Loucy (cell line): ENCODE measurements at regions not wholly inside any gene's neighbourhood (a gene's known extent, or its start where the extent isn't known, plus 50 kb on each side); places are given as distances from the start of the nearest gene placed in this dataset.

ENCODE experiments used
- H2AFZ ChIP-seq: fragments of 200-600 bp; sonication (generic); 2 replicates; pipeline ENCODE4 v1.6.0; 2016; ENCODE audit warnings: antibody characterized with exemption, mild to moderate bottlenecking, low read length, moderate library complexity
- H3F3A ChIP-seq: fragments of 200-600 bp; 2 replicates; pipeline ENCODE4 v1.6.0; 2016; ENCODE audit warnings: antibody characterized with exemption, low read depth, mild to moderate bottlenecking
- H3K27me3 ChIP-seq: fragments of 200-600 bp; sonication (generic); 2 replicates; pipeline ENCODE4 v1.6.1; 2014; ENCODE audit warnings: low read length, mild to moderate bottlenecking; ENCODE audit not compliant: insufficient read depth, poor library complexity, severe bottlenecking
- H3K36me3 ChIP-seq: fragments of 200-600 bp; sonication (generic); 2 replicates; pipeline ENCODE4 v1.6.1; 2016; ENCODE audit warnings: low read length; ENCODE audit not compliant: insufficient read depth
- H3K4me1 ChIP-seq: fragments of 200-600 bp; sonication (generic); 2 replicates; pipeline ENCODE4 v1.5.1; 2014; ENCODE audit warnings: low read length, mild to moderate bottlenecking; ENCODE audit not compliant: insufficient read depth, poor library complexity, severe bottlenecking
- H3K4me2 ChIP-seq: fragments of 200-600 bp; sonication (generic); 2 replicates; pipeline ENCODE4 v1.6.0; 2014; ENCODE audit warnings: antibody characterized with exemption, low read length, low read depth, mild to moderate bottlenecking; ENCODE audit not compliant: poor library complexity, severe bottlenecking
- H3K4me3 ChIP-seq: fragments of 200-600 bp; sonication (generic); 2 replicates; pipeline ENCODE4 v1.5.1; 2014; ENCODE audit warnings: low read length, mild to moderate bottlenecking, mixed read lengths; ENCODE audit not compliant: poor library complexity, severe bottlenecking
- H3K79me2 ChIP-seq: fragments of 200-600 bp; sonication (generic); 2 replicates; pipeline ENCODE4 v1.6.1; 2014; ENCODE audit warnings: low read length; ENCODE audit not compliant: insufficient read depth
- H3K9ac ChIP-seq: fragments of 200-600 bp; sonication (generic); 2 replicates; pipeline ENCODE4 v1.6.0; 2014; ENCODE audit warnings: mild to moderate bottlenecking, low read depth, low read length, moderate library complexity; ENCODE audit not compliant: poor library complexity, severe bottlenecking
- H3K9me2 ChIP-seq: fragments of 200-600 bp; sonication (generic); replicated peaks from 2 replicates; pipeline ENCODE4 v1.6.1; 2016; ENCODE audit warnings: low read depth, low read length, mixed read lengths
- H3K9me3 ChIP-seq: fragments of 200-600 bp; sonication (generic); 2 replicates; pipeline ENCODE4 v1.6.1; 2014; ENCODE audit warnings: mild to moderate bottlenecking, antibody characterized with exemption, low read length, low read depth; ENCODE audit not compliant: insufficient read depth
- H4K20me1 ChIP-seq: fragments of 200-600 bp; sonication (generic); 2 replicates; pipeline ENCODE4 v1.6.0; 2014; ENCODE audit warnings: antibody characterized with exemption, low read length, mild to moderate bottlenecking; ENCODE audit not compliant: insufficient read depth, poor library complexity, severe bottlenecking
- CTCF ChIP-seq: fragments of 200-600 bp; sonication (generic); conservative IDR thresholded peaks from 2 replicates; pipeline ENCODE4 v1.5.1; 2014; ENCODE audit warnings: mild to moderate bottlenecking, antibody characterized with exemption, low read length
- EZH2phosphoT487 ChIP-seq: fragments of 200-600 bp; IDR thresholded peaks from 2 replicates; pipeline ENCODE4 v1.6.1; 2018; ENCODE audit warnings: antibody characterized with exemption, mild to moderate bottlenecking, moderate library complexity, borderline replicate concordance

DNA sequence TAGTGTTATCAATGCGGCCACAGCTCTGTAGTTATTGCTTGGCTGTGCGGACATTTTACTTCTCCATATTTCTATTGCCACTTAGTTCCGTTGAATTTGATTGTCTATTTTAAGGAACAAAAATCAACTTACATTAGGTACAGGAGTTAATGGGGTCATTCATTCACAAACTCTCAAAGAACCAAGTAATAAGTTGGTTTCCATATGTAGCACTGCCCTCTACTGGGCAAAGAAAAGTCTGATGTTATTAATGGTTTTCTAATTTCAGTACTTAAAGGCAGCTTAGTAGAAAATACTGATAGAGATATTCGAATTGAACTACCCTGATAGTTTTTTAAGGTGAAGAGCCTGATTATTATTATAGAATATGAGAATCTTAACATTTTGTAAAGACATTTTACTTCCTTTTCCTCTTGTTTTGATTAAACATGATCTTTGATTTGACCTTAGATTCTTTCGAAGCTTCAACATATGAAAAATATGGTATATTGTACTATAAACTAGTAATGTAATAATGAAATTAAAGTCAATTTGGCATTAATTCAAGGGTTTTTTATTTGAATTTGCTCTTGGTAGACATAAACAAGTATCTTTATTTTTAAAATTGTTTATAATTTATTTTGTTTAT, 119.5 kb upstream of the CTNND2 start:
- Histone ChIP-seq H3K9me3 (peaks cover 2% of the 10 kb centered on the region; the same call in 1 of the 2 replicates), H4K20me1 (no peaks in the 10 kb centered on the region), H3K36me3 (no peaks in the 10 kb centered on the region), H3K9me2 (no peaks in the 10 kb centered on the region), H2AFZ (no peak overlapping the region), H3K27me3 (no peaks in the 10 kb centered on the region), H3K4me1 (no peaks in the 10 kb centered on the region), H3K79me2 (no peaks in the 10 kb centered on the region), H3K4me3 (no peak overlapping the region), H3K9ac (no peak overlapping the region), H3F3A (no peaks in the 10 kb centered on the region), H3K4me2 (no peak overlapping the region)
- peak; percentile 86 for TF ChIP-seq CTCF
- no peak for TF ChIP-seq EZH2phosphoT487

DNA sequence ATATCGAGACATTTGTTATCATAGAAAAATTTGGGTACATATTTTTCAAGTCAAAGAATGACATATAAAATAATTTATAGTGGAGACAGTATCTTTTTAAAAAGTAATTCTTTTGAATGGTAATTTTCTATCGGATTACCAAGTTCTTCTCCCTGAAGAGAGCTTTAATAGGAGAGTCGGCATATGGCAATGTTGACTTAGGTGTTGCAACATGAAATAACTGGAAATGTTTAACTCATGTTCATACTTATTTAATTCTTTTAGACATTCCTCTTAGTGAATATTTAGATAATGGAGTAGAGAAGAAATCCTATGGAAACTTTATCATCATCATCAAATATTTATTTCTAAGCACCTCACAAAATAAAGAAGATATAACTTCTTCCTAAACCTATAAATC, 118.2 kb upstream of the CTNND2 start:
- Histone ChIP-seq H3K4me2 (no peak overlapping the region), H3K4me1 (no peaks in the 10 kb centered on the region), H3F3A (no peaks in the 10 kb centered on the region), H3K79me2 (no peaks in the 10 kb centered on the region), H4K20me1 (no peaks in the 10 kb centered on the region), H3K9me3 (no peaks in the 10 kb centered on the region; the same call in 1 of the 2 replicates), H3K27me3 (no peaks in the 10 kb centered on the region), H3K4me3 (no peak overlapping the region), H3K9me2 (no peaks in the 10 kb centered on the region), H3K36me3 (no peaks in the 10 kb centered on the region), H2AFZ (no peak overlapping the region), H3K9ac (no peak overlapping the region)
- TF ChIP-seq CTCF (no peak), EZH2phosphoT487 (no peak)

DNA sequence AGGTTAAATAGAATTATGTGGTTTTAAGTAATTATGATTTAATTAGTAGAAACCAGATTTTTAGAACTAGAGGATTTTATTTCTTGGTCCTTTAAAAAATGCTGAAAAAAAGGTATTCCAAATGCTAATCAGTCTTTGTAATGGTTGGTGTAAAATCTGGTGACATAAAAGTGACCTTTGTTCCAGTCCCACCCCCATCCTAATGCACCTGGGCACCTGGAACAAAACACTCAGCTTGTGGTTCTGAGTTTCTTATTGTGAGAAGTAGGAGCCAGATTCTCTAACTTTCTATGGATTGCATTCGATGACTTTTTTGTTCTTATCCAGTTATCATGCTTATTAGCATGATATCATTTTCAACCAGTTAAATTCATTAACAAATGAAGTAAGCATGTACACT, 115.1 kb upstream of the CTNND2 start:
- no peaks in the 10 kb centered on the region for H3K4me1 ChIP-seq
- H4K20me1 ChIP-seq = no peaks in the 10 kb centered on the region
- no peaks in the 10 kb centered on the region for H3K27me3 ChIP-seq
- H3K4me3 ChIP-seq = no peak overlapping the region
- no peaks in the 10 kb centered on the region for H3F3A ChIP-seq
- H3K9ac ChIP-seq = no peak overlapping the region
- H3K4me2 ChIP-seq = no peak overlapping the region
- no peak for TF ChIP-seq CTCF
- no peak for TF ChIP-seq EZH2phosphoT487
- H3K9me3 ChIP-seq = no peaks in the 10 kb centered on the region
- H2AFZ ChIP-seq = no peak overlapping the region
- no peaks in the 10 kb centered on the region for H3K79me2 ChIP-seq
- no peaks in the 10 kb centered on the region for H3K9me2 ChIP-seq
- no peaks in the 10 kb centered on the region for H3K36me3 ChIP-seq
